Middle frontal gyrus (tissue), 1 donor: ENCODE measurements at regions not wholly inside any gene's neighbourhood (a gene's known extent, or its start where the extent isn't known, plus 50 kb on each side); places are given as distances from the start of the nearest gene placed in this dataset.

Experiments used
- DNase-seq: peaks from one replicate; pipeline ENCODE4 v3.0.0-alpha.2; 2015; ENCODE audit warnings: low spot score; ENCODE audit errors: extremely low spot score

- no peak for DNase-seq
Measured at GRCh38 chr6:44606504-44606903, 219.0 kb downstream of the CDC5L start.

GRCh38 chr6:44606976-44607375 is 219.5 kb downstream of the CDC5L start:
- DNase-seq, result no peak

GRCh38 chr6:44608175-44608574 is 220.7 kb downstream of the CDC5L start:
- no peak for DNase-seq

GRCh38 chr6:44609051-44609612 is 221.6 kb downstream of the CDC5L start:
- no peak for DNase-seq

- no peak for DNase-seq
Measured at GRCh38 chr6:44614396-44614795, 226.9 kb downstream of the CDC5L start.

- DNase-seq, result no peak
Measured at GRCh38 chr6:44615621-44616020, 228.1 kb downstream of the CDC5L start.

GRCh38 chr6:44617416-44617815 is 229.9 kb downstream of the CDC5L start:
- DNase-seq, result no peak

GRCh38 chr6:44618371-44618770 is 230.9 kb downstream of the CDC5L start:
- no peak for DNase-seq

GRCh38 chr6:44620922-44621321 is 233.4 kb downstream of the CDC5L start:
- DNase-seq, result no peak

GRCh38 chr6:44621846-44622245 is 234.3 kb downstream of the CDC5L start:
- DNase-seq, result no peak

- no peak for DNase-seq
Measured at GRCh38 chr6:44622555-44622954, 235.0 kb downstream of the CDC5L start.

- no peak for DNase-seq
Measured at GRCh38 chr6:44622956-44623355, 235.4 kb downstream of the CDC5L start.

GRCh38 chr6:44624226-44624625 is 236.7 kb downstream of the CDC5L start:
- DNase-seq, result no peak

GRCh38 chr6:44624936-44625573 is 237.5 kb downstream of the CDC5L start:
- DNase-seq, result no peak

- no peak for DNase-seq
Measured at GRCh38 chr6:44625996-44626395, 238.5 kb downstream of the CDC5L start.

- DNase-seq, result no peak
Measured at GRCh38 chr6:44626616-44627015, 239.1 kb downstream of the CDC5L start.

- DNase-seq, result no peak
Measured at GRCh38 chr6:44627091-44627882, 239.8 kb downstream of the CDC5L start.

GRCh38 chr6:44627883-44628271 is 240.4 kb downstream of the CDC5L start:
- DNase-seq, result no peak

- DNase-seq, result no peak
Measured at GRCh38 chr6:44628347-44628746, 240.8 kb downstream of the CDC5L start.

GRCh38 chr6:44629636-44630035 is 242.1 kb downstream of the CDC5L start:
- DNase-seq, result no peak

- DNase-seq, result no peak
Measured at GRCh38 chr6:44630125-44631028, 242.9 kb downstream of the CDC5L start.

GRCh38 chr6:44631968-44632367 is 244.5 kb downstream of the CDC5L start:
- no peak for DNase-seq
